ENCODE measurements at regions not wholly inside any gene's neighbourhood (a gene's known extent, or its start where the extent isn't known, plus 50 kb on each side); places are given as distances from the start of the nearest gene placed in this dataset.
"Not testable (repeated sequence)": the region's sequence is repeated elsewhere in the genome, so short reads cannot be mapped to it uniquely, and the experiment has no call there.

DNA sequence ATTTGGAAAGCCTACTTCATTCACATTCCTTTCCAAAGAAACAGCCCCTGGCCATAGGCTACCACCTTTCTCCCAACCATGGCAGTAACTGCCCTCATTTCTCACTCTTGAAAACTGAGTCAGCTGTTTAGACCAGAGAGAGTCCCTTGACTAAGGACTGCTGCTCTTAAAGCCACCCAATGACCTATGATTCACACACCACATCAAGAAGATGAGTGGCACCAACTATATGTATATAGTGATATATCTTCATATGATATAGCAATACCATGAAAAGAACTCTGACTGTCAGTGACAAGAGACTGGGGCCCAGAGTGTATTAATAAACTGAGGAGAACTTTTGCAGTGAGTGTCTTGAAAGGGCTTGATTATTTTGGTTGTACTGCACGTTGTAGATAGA is 404.5 kb upstream of the ASIC2 start:
- no peak for DNase-seq (ENCODE audit: low spot score)

DNA sequence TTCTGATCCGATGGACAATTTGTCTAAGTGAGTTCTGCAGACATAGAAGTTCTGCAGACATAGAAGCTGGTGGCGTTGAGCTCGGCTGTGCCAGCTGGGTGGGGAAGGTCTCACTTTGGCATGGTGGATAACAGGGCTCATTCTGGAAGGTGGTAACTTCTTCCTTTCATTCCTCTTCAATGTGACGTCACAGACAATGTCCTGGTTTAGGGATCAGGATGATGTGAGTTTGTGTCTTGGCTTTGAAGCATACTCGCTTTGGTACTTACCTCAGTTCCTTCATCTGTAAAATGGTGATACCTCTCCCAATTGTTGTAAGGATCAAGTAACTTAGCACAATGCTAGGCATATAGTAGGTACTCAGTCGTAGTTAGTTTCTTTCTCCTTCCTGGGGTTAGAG is 408.8 kb upstream of the ASIC2 start:
- DNase-seq (ENCODE audit: low spot score), result no peak

DNA sequence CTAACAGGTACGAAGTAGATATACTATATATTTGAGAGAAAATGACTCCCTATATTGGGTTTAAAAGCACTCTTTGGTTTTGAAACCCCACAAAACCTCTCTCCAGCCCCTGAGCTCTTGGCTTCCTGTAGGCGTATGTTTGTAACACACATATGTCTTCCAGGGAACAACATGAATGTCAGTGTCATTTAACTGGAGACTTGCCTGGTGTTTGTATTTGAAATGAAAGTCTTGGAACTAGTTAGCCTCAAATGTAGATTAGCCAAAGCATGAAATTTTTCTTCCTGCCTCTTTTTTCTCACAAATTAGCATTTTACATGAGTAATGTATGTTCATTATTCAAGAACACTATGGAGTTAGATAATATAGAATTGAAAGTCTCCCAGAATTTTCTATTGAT is 411.8 kb upstream of the ASIC2 start:
- DNase-seq (ENCODE audit: low spot score), result no peak

DNA sequence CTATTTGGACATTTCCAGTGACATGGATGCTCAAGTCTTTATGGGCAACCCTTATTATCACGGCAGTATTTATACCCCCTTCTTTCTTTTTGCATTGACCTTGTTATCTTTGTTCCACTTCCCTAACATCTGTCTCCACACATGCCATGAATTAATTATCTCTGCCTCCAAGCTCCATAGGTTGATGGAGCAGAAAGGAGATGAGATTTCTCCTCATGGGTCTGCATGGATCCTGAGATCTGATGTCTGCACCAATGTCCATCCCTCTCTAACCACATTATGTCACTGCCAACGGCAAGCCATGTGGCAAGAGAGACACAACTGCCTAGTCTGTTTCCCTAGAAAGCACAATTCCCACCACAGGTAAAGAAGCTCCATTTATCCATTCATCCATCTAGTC is 416.8 kb upstream of the ASIC2 start:
- no peak for DNase-seq (ENCODE audit: low spot score)

DNA sequence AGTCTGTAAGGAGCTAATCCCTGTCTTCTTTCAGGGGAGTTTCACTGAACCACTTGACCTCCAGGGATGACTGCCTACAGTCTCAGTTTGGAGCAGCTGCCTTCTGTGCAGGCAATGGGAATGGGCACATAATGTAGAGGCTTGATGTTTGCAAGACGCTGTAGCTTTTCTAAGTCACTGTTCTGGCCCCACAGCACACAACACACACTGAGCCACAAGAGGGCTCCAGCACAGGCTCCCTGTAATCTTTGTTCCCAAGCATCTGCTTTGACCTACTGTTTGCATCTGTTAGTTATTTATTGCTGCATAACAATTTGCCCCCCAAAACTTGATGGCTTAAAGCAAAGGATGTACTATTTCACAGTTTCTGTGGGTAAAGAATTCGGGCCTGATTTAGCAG is 419.0 kb upstream of the ASIC2 start:
- DNase-seq (ENCODE audit: low spot score), result no peak

DNA sequence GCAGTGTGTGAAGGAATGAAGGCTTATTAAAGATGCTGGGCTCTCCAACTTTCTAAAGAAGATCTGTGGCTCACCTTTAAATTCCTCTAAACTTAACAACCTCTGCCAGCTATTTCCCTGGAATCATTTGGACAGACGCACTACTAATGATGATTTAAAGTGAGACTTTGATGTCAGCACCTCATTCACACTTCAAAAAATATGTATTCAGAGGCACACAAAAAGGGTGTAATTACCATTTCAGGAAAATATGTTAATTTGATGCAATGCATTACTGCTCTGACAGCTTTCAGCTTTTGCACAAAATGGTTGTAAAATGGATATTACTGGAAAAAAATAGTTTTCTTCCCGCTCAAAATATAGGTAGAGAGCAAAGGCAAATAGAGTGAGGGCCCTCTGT is 423.9 kb upstream of the ASIC2 start:
- peak; percentile 1 for DNase-seq (ENCODE audit: low spot score)

DNA sequence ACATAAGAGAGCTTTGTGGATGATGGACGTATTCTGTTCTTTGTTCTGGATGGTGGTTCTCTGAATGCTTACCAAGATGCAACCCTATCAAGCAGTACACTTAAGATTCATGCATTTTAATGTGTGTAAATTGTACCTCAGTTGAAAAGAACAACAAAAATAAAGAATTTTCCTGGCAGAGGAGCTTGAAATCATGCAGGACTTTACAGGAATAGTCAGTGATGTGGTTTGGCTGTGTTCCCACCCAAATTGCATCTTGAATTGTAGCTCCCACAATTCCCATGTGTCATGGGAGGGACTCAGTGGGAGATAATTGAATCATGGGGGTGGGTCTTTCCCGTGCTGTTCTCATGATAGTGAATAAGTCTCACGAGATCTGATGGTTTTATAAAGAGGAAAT is 430.6 kb upstream of the ASIC2 start:
- DNase-seq (ENCODE audit: low spot score), result not testable (repeated sequence)

DNA sequence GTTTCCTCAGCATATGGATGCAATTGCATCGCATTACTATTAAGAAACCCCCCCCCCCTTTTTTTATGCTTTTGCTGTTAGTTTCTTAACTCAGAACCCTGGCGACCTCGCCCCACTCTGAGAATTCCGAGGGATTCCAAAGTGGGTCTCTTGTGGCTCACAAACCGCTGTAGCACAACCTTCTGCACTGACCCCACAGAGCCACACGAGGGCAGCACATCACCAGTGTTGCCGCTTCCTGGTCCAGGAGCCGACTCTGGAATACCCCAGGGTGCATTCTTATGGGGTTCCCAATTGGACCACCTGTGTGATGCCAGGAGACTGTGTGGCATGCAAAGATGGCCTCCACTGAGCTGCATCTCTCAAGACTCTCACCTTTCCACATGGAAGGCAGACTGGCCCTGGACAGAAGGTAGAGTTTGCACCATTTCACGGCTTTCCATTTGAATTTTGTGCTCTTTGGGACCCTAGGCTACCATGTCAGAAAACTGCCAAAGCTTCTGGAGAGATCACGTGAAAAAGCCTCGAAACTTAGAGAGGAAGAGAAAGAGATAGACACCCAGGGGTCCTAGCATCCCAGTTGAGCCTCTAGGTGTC is 432.7 kb upstream of the ASIC2 start:
- DNase-seq (ENCODE audit: low spot score), result no peak

DNA sequence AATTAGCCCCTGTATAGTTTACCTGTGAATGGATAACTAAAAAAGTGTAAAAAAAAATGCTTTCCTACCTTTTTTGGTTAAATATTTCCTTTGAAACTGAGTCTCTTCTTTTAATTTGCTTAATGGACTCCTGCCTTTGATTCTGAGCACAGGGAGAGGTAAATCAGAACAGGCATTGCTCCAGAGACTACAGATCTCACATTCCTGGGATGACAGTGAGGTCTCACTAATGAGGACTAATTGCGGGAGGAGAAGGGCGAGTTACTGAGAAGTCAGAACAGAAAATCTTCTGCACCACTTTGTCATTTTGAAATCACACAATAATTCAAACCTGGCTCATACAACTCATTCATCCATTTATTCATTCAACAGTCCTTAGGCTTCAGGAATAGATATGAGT is 437.0 kb upstream of the ASIC2 start:
- DNase-seq (ENCODE audit: low spot score), result no peak

DNA sequence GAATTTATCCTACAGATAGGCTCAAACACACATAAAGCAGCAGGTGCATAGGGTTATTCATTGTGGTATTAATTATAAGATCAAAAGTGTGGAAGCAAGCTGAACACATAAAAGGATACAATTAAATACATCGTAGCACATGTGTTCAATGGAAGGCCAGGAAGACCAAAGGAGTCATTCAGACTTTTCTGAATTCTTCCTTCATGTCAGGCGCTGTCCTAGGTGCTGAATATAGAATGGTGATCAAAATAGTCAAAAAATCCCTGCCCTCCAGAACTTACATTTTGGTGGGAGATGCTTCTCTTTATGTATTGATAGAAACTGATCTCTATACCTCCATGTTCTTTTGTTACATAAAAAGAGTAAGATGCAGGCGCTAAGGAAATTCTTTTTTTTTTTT is 439.0 kb upstream of the ASIC2 start:
- no peak for DNase-seq (ENCODE audit: low spot score)

DNA sequence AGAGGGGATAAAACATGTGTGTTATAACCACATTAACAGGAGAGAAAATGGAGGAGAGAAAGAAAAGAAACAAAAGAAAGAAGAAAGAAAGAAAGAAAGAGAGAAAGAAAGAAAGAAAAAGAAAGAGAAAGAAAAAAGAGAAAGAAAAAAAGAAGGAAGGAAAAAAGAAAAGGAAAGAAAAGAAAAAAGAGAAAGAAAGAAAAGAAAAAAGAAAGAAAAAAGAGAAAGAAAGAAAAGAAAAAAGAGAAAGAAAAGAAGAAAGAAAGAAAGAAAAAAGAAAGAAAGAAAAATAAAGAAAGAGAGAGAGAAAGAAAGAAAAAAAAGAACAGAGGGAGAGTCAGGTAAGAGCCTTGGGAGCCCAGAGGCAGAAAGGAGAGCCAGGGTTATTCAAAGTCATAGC is 446.6 kb upstream of the ASIC2 start:
- no peak for DNase-seq (ENCODE audit: low spot score)

DNA sequence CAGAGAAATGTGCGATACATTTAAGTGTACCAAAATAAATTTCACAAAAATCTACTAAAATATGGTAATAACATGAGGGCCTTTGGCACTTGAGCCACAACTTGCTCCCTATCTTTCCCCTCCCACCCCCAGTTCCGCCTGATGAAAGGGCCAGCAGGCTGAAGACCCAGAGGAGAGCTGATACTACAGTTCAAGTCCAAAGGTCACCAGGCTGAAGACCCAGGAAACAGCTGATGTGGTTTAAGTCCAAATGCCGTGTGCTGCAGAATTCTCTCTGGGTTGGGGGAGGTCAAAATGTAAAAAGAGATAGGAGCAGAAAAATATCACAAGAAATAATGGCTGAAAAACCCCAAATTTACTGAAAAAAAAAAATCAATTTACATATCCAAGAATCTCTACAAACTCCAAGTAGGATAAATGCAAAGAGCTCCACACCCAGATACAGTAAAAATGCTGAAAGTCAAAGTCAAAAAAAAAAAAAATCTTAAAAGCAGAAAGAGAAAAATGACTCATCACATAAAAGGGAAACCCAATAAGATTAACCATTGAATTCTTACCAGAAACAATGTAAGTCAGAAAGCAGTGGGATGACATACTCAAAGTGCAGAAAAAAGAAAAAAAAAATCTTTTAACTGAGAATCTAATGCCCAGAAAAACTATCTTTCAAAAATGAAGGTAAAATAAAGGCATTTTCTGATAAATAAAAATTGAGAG is 452.1 kb upstream of the ASIC2 start:
- DNase-seq (ENCODE audit: low spot score), result no peak

DNA sequence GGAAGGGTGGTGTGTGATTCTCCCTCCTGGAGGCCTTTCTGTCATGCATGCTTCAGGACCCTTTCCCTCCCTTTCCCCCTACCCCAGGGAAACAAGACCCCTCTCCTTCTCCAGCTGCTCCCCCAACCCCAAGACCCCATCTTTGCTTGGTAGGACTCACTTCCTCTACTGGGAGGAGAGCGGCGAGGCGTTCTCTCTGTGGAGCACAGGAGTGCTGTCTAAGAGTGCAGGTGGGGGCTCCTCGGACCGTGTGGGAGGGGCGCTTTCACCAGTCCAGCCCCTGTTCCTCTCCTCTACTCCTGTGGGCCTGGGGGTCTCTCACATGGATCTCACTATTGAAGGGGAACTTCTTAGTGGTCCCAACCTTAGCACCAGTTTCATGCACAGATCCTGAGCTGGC is 456.1 kb upstream of the ASIC2 start:
- no peak for DNase-seq (ENCODE audit: low spot score)

DNA sequence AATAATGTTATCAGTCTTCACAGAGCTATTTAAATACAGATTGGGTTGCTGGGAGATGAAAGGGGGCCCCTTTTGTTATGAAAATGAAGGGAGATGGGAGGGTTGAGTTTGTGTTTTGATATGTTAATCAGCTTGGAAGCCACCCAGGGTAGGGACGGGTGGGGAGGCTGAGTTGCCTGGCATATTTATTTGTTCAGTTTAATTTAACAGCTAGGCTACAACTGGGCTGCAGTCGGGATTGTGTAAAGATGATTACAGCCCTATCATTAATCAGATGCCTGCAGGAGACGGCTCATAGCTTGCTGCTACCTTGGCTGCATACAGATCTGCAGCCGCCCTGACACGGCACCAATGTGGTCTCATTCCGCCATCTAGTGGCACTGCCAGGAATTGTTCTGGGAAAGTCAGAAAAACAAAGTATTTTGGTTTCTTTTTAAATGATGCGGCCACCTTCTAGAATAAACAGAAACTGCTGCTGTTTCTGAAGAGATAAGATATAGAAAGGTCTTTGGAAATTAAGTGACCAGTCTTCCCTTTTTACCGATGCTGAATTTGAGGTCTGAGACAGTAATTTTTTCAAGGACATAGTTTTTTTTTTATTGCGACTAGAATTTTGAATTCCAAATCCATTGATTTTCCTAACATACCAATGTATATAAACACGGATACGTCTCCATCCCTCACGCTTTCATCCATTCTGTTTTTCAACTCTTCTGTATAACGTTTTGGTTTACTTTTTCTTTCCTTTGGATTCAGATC is 458.0 kb upstream of the ASIC2 start:
- peak; percentile 53 for DNase-seq (ENCODE audit: low spot score)

DNA sequence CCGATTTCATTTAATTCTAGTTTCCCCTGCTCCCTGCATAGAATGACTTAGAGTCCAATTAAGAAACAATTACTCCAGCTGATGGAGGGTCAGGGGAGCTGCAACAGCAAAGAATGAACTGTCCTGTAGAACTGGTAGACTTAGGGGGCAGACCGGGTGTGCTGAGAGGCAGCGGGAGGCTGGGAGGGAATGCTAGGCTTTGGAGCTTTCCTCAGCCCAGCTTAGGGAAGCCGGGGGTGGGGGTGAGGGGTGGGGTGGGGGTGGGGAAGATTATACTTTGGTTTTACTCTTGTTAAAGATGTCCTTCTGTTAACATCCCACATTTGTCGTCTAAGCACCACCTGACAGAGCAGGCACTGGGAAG is 458.6 kb upstream of the ASIC2 start:
- no peak for DNase-seq (ENCODE audit: low spot score)

DNA sequence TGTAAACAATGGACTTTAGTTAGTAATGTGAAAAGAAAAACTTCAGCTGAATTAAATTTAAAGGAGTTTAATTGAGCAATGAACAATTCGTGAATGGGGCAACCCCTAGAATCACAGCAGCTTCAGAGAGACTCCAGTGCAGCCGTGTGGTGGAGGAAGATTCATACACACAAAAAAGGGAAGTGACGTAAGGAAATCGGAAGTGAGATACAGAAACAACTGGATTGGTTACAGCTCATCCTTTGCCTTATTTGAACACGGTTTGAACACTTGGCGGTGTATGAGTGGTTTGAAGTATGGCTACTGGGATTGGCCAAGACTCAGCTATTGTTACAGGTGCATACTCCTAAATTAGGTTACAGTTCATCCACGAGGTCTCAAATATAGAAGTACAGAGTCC is 460.4 kb upstream of the ASIC2 start:
- no peak for DNase-seq (ENCODE audit: low spot score)

DNA sequence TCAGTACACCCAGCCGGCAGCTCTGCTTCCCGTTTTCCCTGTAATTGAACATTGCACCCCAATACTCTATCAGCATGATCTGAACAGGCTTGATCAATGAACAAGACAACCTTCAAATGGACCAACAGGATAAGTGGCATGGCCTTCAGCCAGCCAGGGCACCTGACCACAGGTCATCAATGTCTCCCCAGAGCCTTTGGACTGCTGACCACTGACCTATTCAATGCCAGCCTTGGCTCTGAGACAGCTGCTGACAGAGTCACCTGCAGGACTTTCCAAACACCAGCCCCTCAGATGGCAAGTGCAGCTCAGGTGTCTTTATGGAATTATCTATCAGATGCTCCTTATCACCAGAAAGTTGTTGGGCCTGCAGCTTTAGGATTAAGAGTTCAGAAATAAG is 462.9 kb upstream of the ASIC2 start:
- no peak for DNase-seq (ENCODE audit: low spot score)

DNA sequence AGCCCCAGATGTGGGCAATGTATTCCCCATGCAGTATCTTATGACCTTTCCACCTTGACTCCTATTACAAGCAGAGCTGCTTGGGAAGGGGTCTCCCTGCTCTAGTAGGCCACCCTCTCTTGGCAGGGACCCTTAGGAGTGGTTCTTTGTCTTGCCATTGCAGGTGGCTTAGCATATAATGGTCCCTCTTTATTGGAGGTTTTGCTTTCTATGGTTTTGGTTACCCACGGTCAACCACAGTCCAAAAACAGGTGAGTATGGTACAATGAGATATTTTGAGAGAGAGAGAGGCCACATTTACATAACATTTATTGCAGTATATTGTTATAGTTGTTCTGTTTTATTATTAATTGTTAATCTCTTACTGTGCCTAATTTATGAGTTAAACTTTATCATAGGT is 472.8 kb upstream of the ASIC2 start:
- no peak for DNase-seq (ENCODE audit: low spot score)

DNA sequence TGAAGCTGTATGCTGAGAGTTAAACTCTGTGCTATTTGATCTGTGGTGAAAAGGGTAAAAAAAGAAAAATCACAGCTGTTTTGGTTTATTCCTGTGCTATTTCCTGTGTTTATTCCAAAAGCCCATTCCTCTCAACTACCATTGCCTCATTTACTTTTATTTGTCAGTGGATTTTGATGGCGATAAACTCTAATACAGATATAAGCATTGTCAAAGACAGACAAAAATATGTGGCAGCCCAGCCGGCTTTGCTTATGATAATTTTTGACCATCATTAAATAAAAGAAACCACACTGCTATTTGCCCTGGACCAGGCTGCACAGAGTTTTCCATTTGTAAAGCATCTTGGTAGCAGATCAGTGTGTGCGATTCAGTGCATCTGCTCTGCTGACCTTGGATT is 473.6 kb upstream of the ASIC2 start:
- no peak for DNase-seq (ENCODE audit: low spot score)

DNA sequence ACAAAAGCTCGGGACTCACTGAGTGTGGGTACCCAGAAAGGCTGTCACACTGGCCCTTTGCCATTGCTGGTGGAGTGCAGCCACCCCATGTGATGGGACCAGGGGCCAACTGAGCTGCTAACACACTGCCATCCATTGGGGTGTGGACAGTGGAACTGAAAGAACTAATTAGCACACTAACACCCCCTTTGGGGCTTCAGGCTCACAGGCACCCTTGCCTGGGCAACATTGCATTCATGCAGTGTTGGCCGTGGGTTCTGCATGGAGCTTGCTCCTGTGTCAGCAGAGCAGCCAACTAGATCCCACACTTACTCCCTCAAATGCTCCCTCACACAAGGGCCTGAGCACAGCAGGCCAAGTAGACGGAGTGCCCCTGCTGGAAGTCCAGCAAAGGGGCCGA is 476.0 kb upstream of the ASIC2 start:
- DNase-seq (ENCODE audit: low spot score), result no peak

DNA sequence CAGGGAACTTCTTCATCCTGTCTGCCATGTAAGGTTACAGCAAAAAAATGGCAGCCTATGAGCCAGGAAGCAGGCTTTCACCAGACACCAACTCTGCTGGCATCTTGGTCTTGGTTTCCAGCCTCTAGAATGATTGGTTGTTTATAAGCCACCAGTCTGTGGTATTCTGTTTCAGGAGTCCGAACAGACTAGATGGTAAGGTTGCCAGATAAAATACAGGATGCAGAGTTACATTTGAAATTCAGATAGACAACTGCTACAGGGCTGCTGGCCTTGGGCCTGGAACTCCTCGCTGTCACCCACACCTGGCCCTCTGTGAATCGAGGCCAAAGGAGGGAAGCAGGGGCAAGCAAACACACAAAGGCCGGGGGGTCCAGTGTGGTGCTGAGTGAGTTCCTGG is 478.8 kb upstream of the CCL2 start:
- no peak for DNase-seq (ENCODE audit: low spot score)

DNA sequence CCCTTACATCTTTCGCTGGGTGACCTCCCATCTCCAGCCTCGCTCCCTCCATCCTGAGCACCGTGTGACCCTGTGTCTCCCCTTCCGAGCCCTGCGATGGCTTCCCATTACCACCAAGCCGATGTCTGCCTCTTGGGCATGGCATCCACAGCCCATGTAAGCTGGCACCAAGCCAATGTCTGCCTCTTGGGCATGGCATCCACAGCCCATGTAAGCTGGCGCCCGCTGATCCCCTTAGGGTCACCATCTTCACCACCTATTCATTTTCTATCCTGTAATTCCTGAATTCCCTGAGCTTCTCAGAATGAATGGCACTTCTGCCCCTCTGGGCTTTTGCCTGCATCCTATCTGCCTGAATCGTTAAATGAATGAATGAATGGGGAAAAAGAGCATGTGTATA is 478.2 kb upstream of the CCL2 start:
- DNase-seq (ENCODE audit: low spot score), result no peak

DNA sequence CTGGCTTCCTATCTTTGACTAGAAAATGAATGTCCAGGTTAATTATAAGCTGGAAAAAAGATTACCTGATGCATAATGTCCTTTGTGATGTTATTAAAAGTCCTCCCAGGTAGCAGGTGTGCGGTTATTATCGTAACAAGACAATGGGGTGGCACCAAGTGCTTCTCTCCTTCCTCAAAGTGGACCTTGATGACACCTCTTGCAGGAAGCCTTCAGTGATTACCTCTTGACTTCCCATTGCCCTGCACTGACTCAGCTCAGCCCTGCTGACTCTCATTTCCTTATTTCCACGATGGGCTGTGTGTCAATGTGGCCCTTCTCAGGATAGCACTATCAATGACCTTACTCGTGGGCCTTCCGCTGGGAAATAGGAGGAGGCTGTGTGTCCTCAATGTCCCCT is 477.4 kb upstream of the CCL2 start:
- DNase-seq (ENCODE audit: low spot score), result no peak

Measured in putamen (tissue), 1 donor.